ENCODE measurements at regions not wholly inside any gene's neighbourhood (a gene's known extent, or its start where the extent isn't known, plus 50 kb on each side); places are given as distances from the start of the nearest gene placed in this dataset.

DNA sequence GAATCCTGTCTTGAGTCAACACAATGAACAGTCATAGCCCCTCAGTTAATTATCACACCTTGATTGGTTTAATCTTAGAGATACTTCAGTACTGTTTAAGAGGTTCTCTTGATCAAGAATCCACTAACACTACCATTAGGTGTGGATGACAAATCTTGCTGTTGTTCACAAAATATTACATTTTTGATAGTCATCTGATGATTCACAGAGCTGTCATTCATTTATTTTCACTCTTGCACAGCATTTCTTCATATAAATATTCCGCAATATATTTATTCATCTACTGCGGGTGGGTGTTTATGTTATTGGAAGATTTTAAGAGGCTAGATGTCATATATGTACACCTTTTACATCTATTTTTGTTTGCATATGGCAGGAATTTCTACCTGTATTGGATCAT is 1138.1 kb upstream of the PRKX start:
- TF ChIP-seq POLR2A (IDR thresholded peaks at IDR 0.05) (no peak), POLR2AphosphoS5 (IDR thresholded peaks at IDR 0.05) (no peak), EP300 (IDR thresholded peaks at IDR 0.05) (no peak)
- TF ChIP-seq, protein P1, sequence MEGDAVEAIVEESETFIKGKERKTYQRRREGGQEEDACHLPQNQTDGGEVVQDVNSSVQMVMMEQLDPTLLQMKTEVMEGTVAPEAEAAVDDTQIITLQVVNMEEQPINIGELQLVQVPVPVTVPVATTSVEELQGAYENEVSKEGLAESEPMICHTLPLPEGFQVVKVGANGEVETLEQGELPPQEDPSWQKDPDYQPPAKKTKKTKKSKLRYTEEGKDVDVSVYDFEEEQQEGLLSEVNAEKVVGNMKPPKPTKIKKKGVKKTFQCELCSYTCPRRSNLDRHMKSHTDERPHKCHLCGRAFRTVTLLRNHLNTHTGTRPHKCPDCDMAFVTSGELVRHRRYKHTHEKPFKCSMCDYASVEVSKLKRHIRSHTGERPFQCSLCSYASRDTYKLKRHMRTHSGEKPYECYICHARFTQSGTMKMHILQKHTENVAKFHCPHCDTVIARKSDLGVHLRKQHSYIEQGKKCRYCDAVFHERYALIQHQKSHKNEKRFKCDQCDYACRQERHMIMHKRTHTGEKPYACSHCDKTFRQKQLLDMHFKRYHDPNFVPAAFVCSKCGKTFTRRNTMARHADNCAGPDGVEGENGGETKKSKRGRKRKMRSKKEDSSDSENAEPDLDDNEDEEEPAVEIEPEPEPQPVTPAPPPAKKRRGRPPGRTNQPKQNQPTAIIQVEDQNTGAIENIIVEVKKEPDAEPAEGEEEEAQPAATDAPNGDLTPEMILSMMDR (IDR thresholded peaks at IDR 0.05): no peak
- 92 to 94% methylated on average over 2 of the region's 2 CpGs for WGBS, 2 donors

DNA sequence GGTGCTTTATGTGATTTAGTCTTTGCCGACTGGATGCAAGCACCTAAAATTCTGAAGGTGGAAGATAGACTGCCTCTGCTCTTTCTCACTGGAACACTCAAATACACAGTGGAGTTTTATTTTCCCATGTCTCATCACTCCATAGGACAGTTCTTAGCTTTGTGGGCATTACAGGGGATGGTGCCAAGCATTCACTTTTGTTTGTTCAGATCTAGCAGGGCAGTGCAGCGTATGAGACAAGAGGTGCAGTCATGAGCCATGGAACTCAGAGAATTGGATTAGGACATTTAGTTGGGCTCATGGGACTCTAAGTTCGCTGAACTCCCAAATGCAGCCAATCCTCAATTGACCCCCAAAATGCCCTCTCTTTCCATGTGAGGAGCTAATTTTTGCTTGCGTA is 1136.9 kb upstream of the PRKX start:
- 89 to 90% methylated on average over 4 of the region's 4 CpGs for WGBS, 2 donors
- Histone ChIP-seq H3K4me1 (no peaks in the 10 kb centered on the region), H3K4me3 (no peak overlapping the region), H3K27ac (no peak overlapping the region), H3K36me3 (no peaks in the 10 kb centered on the region), H3K27me3 (no peaks in the 10 kb centered on the region), H3K9me3 (no peaks in the 10 kb centered on the region)
- TF ChIP-seq, protein P1 (IDR thresholded peaks at IDR 0.05): no peak
- TF ChIP-seq POLR2AphosphoS5 (IDR thresholded peaks at IDR 0.05) (no peak), EP300 (IDR thresholded peaks at IDR 0.05) (no peak), POLR2A (IDR thresholded peaks at IDR 0.05) (no peak)
- intact Hi-C loops (cut with DNase I): no loop called here
- DNase-seq: no peak

More for the DNA sequence above, 1138.1 kb upstream of the PRKX start:
- intact Hi-C loops (cut with DNase I): no loop called here
- no peak overlapping the region for H3K4me3 ChIP-seq
- no peaks in the 10 kb centered on the region for H3K9me3 ChIP-seq
- H3K4me1 ChIP-seq: no peaks in the 10 kb centered on the region
- H3K36me3 ChIP-seq: no peaks in the 10 kb centered on the region
- no peaks in the 10 kb centered on the region for H3K27me3 ChIP-seq
- no peak for DNase-seq
- H3K27ac ChIP-seq: no peak overlapping the region

DNA sequence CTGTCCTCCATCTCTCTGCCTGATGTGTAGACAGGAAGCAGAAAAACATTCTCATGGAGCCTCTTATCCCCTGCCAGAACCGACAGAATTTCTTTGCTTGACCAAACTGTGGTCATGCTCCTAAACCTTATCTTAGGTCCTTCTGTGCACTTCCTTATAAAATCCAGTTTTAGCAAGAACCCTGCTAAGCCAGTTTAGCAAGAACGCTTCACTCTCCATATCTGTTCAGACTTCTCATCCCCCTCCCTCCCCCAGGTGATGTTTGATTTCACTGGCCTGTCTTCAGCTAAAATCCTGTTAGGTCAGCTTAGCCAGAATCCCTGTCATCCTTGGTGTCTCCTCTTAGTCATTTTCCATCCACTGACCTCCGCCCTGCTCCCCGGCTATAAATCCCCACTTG is 1130.9 kb upstream of the PRKX start:
- intact Hi-C loops (cut with DNase I): no loop called here
- WGBS, 2 donors: 50 to 70% methylated on average over 4 of the region's 4 CpGs
- no peak overlapping the region for H3K4me3 ChIP-seq
- TF ChIP-seq, protein P1 (IDR thresholded peaks at IDR 0.05): no peak
- no peak for TF ChIP-seq POLR2A (IDR thresholded peaks at IDR 0.05)
- TF ChIP-seq POLR2AphosphoS5 (IDR thresholded peaks at IDR 0.05): no peak
- TF ChIP-seq EP300 (IDR thresholded peaks at IDR 0.05): no peak
- no peaks in the 10 kb centered on the region for H3K27me3 ChIP-seq
- H3K36me3 ChIP-seq: no peaks in the 10 kb centered on the region
- H3K27ac ChIP-seq: no peak overlapping the region
- no peaks in the 10 kb centered on the region for H3K4me1 ChIP-seq
- no peaks in the 10 kb centered on the region for H3K9me3 ChIP-seq
- DNase-seq: no peak

DNA sequence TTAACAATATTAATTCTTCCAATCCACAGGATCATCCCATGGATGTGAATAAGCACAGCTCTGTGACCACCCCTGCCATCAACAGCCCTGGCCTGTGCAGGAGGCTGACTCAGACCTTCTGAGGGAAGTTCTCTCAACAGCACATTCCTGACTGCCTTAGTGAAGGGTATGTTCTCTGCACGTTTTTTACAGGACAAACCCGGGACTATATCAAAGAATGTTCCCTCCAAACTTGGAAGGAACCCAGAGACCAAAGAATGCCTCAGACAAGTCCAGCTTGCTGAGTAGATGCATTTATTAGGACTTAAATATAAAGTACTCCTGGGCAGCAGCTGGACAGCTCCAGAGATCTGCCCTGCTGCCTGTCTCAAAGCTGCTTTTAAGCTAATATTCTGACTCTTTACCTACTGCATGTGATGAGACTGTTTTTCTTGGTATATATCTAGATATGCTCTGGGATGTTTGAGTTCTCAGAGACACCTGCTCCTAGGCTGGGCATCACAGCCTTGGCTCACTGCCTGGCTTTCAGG is 1127.8 kb upstream of the PRKX start:
- Histone ChIP-seq H3K27me3 (no peaks in the 10 kb centered on the region), H3K4me1 (no peaks in the 10 kb centered on the region), H3K27ac (no peak overlapping the region), H3K9me3 (no peaks in the 10 kb centered on the region), H3K36me3 (no peaks in the 10 kb centered on the region), H3K4me3 (no peak overlapping the region)
- no peak for DNase-seq
- TF ChIP-seq, protein P1 (IDR thresholded peaks at IDR 0.05): no peak
- no peak for TF ChIP-seq POLR2AphosphoS5 (IDR thresholded peaks at IDR 0.05)
- no peak for TF ChIP-seq EP300 (IDR thresholded peaks at IDR 0.05)
- no peak for TF ChIP-seq POLR2A (IDR thresholded peaks at IDR 0.05)
- WGBS, 2 donors: 39 to 70% methylated on average over 2 of the region's 2 CpGs
- intact Hi-C loops (cut with DNase I): no loop called here

DNA sequence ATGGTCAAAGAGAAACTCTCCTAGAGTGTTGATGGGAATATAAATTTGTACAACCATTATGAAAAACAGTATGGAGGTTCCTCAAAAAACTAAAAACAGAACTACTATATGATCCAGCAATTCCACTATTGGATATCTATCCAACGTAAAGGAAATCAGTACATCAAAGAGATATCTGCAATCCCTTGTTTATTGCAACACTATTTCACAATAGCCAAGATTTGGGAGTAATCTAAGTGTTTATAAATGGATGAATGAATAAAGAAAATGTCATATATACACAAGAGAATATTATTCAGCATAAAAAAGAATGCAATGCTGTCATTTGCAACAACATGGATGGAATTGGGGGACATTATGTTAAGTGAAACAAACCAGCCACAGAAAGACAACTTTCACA is 1118.1 kb upstream of the PRKX start:
- Histone ChIP-seq H3K27me3 (no peaks in the 10 kb centered on the region), H3K27ac (no peak overlapping the region), H3K9me3 (no peaks in the 10 kb centered on the region), H3K4me3 (no peak overlapping the region), H3K4me1 (no peaks in the 10 kb centered on the region), H3K36me3 (no peaks in the 10 kb centered on the region)
- intact Hi-C loops (cut with DNase I): no loop called here
- no peak for DNase-seq
- TF ChIP-seq, protein P1 (IDR thresholded peaks at IDR 0.05): no peak
- no peak for TF ChIP-seq EP300 (IDR thresholded peaks at IDR 0.05)
- no peak for TF ChIP-seq POLR2A (IDR thresholded peaks at IDR 0.05)
- no peak for TF ChIP-seq POLR2AphosphoS5 (IDR thresholded peaks at IDR 0.05)
- 49 to 63% methylated on average over 1 of the region's 1 CpG for WGBS, 2 donors

Data from sigmoid colon (tissue), 6 donors.